ENCODE measurements at regions not wholly inside any gene's neighbourhood (a gene's known extent, or its start where the extent isn't known, plus 50 kb on each side); places are given as distances from the start of the nearest gene placed in this dataset.

GRCh38 chr12:45102818-45103217 lies 51.9 kb upstream of the DBX2 start:
- peak; percentile 23 for DNase-seq

DNA sequence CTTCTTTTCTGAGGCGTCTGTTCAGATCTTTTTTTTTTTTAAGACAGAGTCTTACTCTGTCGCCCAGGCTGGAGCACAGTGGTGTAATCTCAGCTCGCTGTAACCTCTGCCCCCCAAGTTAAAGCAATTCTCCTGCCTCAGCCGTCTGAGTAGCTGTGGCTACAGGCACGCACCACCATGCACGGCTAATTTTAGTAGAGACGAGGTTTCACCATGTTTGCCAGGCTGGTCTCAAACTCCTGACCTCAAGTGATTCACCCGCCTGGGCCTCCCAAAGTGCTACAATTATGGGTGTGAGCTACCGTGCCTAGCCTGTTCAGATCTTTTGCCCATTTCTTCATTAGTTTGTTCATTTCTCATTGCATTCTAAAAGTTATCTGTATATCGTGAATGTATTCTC lies 55.1 kb upstream of the DBX2 start:
- no peak for DNase-seq

- no peak for DNase-seq
Observed at GRCh38 chr12:45112306-45112705, 61.4 kb upstream of the DBX2 start.

- DNase-seq: peak; percentile 52
Observed at GRCh38 chr12:45121224-45121623, 70.3 kb upstream of the DBX2 start.

GRCh38 chr12:45122768-45123380 lies 72.0 kb upstream of the DBX2 start:
- DNase-seq: peak; percentile 90

DNA sequence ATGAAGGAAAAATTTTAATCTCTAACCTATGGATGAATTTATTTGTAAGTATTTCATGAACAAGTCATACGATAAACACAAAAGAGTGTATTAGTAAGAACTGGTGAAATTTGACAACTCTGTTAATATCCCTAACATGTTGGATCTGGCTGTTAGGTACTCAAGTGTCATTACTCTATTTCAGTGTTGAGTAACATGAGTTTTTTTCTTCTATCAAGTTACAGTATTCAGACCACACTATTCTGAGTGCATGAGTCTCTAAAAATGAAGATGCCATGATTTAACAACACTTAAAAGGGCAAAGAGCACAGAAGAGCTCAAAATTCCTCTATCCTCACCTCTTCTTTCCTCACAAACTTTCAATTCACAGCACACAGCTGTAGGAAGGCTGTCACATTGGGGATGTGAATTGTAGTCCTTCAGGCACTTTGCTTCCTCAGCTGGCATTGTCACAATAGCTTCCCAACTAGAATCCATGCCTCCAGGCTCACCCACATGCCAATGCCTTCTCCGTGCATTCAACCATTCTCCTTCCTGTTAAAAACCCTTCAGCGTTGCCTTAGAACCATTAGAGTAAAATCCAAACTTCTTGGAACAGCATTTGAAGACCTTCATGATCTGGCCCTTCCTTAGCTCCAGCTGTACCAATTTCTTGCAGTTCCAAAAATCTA lies 73.7 kb upstream of the DBX2 start:
- no peak for DNase-seq

GRCh38 chr12:45125997-45126396 lies 75.1 kb upstream of the DBX2 start:
- DNase-seq: no peak

GRCh38 chr12:45128637-45129036 lies 77.7 kb upstream of the DBX2 start:
- no peak for DNase-seq

DNA sequence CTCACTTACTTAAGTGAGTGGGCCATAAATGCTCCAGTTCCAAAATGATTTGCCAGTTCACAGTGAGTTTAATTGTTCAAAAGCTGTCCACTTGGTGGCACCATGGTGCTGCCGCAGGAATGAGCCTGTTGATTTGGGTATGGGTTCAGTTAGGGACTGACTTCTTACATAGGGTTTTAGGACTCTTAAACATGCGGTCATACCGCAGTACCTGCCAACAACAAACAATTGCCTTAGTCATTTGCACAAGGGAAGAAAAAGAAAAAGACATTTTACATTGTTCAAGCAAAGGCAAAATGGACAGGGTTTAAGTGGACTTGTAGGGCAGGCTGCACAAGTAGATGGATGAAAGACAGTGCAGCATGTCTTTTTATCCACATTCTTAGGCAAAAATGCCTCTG lies 80.0 kb upstream of the DBX2 start:
- peak; percentile 88 for DNase-seq

GRCh38 chr12:45131506-45131905 lies 80.6 kb upstream of the DBX2 start:
- DNase-seq: no peak

- DNase-seq: no peak
Observed at GRCh38 chr12:45138609-45139008, 77.3 kb upstream of the ANO6 start.

DNA sequence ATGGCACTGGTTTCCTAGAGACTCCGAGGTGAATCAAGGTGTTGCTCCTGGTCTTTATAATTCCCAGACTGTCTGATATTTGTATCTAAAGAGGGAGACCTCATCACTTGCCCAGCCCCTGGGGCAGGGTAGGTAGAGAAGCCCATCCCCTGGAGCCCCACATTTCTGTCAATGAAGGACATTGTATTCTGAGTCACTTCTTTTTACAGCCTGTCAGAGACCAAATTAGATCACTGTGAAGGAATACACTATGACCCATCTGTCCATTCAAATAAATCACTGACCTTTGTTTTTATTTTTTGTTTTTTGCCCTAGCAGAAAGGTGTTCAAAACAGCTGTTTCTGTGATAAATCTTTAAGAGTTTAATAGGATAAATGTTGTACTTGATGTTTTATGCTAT lies 67.9 kb upstream of the ANO6 start:
- DNase-seq: no peak

- no peak for DNase-seq
Observed at GRCh38 chr12:45148619-45149018, 67.3 kb upstream of the ANO6 start.

- DNase-seq: no peak
Observed at GRCh38 chr12:45165284-45165683, 50.6 kb upstream of the ANO6 start.

- DNase-seq: no peak
Observed at GRCh38 chr12:45166056-45166455, 49.8 kb upstream of the ANO6 start.

Measured in DMS53 (cell line).